ENCODE measurements at regions not wholly inside any gene's neighbourhood (a gene's known extent, or its start where the extent isn't known, plus 50 kb on each side); places are given as distances from the start of the nearest gene placed in this dataset.

DNA sequence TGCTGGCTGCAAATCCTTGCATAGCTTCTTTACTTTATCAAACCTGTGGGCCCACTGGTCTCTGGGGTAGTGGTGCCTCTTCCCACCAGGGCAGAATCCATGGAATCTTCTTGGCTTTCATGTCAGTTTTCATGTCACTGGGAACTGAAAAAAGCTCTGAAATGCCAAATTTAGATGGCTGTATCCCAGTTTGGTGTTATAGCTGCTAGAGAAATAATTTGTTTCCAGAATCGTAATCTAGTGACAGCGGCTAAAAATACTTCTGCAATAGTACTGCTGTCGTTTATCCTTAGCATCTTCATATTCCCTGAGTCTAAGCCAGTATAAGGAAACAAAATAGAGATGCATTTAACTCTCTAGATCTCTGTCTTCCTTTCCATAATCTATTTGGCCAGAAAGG is 983.4 kb upstream of the FAT3 start:
- no peak for DNase-seq (ENCODE audit: low spot score)

DNA sequence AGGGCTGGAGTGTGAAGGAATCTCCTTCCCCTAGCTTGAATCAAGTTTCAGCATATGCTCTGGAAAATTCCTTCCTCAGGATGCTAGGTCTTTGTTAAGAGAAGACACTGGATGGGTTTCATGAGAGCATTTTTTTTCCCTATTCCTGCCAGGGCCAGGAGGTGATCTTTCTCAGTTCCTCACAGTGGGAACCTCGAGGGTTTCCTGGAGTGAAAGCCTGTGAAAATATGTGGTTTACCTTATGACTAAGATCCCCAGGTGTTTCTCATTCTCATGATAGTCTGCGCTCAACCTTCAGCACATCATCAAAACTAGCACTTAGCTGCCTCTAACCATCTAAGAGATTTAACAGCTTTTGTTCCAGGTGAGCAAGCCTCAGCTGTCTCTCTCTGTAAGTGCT is 985.3 kb upstream of the FAT3 start:
- no peak for DNase-seq (ENCODE audit: low spot score)

DNA sequence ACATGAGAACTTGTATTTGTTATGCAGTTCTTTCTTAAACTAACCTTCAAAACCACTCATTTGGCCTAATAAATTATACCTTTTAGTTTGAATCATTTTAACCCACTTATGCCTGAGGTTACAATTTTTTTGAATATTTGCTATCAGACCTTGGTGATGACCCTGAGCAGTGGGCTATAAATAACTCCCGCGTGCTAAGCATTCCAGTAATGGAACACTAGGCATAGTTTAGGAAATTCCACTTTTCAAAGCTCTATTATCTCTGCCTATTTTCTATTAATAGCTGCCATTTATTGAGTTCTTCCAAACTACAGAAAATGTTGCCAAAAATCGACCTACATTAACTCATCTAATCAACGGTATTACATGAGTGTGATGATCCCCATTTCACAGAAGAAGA is 993.4 kb upstream of the FAT3 start:
- no peak for DNase-seq (ENCODE audit: low spot score)

DNA sequence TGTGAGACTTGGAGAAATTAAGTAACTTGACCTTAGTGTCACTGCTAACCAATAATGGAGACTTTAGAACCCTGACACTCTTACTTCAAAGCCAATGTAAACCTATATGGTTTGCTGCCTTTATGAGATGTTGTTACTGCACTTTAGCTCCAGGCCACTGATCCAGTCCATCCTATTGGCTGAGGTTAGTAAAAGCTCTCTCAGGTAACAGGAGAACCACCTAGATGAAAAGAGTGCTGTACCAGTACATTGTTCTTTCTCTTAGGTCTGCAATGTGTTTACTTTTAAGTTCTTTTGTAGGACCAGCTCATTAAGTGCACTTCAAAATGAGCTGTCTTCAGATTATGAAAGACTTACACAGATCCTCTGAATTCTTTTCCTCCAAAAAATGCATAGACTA is 994.0 kb upstream of the FAT3 start:
- DNase-seq (ENCODE audit: low spot score): no peak

DNA sequence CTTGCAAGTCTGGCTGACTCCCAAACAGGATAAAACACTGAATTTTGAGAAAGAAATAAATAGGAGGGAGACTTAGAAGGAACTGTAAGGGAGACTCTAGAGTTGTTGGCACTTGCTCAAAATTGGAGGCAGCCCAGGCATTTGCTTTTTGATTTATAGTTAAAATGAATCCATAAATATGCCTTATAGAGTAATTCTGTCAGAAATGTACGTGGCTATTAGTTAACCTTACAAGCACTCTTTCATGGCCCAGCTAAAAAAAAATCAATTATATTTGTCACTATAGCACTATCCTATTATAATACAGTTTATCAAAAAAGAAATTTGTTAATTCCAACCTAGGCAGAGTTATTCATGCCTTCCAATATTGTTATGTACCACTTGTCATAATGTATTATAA is 1000.0 kb upstream of the CHORDC1 start:
- DNase-seq (ENCODE audit: low spot score): no peak

DNA sequence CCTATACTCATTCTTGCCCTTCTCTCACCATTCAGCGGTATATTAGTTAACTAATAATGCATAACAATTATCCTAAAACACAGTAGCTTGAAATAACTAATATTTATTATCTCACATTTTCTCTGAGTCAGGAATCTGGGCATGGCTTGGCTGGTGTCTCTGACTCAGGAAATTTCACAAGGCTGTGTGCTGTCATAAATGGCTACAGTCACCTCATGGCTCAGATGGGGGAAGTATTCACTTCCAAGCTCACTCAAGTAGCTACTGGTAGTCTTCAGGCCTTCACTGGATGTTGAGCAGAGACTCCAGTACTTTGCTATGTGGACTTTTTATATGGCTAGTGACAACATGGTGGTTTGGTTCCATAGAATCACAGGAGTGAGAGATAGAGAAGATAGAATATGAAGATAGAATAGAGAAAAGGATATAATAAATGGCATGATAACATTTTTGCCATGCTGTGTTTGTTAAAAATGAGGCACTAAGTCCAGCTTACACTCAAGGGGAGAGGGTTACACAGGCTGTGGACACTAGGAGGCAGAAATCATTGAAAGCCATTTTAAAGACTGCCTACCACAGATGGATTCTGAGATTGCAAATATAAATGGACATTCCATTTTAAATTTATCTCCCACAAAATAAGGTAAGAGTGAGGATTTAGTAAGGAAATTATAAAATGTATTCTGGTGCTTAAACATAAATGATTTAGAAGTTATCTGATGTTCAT is 997.8 kb upstream of the CHORDC1 start:
- DNase-seq (ENCODE audit: low spot score): no peak

DNA sequence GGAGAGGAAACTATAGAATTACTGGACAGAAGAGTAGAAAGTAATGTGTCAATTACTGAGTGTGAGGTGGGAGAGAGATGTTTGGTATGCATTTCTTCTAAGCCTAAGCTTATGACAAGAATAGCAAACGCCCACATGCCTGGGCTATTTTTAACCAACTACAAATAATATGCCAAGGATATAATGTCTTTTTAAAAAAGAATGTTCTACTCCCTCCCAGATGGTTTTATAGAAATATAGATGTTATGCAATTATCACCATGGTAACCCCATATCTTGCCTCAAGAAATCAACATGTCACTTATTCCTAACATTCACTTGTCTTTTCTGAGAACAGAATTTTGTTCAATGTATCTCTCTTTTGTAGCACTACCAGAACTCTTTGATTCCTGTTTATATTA is 996.7 kb upstream of the CHORDC1 start:
- DNase-seq (ENCODE audit: low spot score): no peak

DNA sequence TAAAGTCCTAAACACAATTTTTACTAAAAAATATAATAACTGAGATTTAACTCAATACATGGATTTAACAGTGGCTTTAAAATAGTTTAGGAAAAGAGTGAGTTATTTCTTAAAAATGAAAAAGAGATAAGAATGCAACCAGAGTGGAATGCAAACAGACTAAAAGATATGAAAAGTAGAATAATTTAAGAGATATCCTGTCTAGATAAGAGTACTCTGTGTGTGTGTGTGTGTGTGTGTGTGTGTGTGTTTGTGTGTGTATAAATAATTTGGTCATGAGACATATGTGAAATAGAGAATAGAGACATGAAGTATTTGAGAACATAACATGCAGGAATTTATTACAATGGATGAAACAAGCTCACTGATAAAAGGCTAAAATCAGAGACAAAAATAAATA is 986.9 kb upstream of the CHORDC1 start:
- no peak for DNase-seq (ENCODE audit: low spot score)

DNA sequence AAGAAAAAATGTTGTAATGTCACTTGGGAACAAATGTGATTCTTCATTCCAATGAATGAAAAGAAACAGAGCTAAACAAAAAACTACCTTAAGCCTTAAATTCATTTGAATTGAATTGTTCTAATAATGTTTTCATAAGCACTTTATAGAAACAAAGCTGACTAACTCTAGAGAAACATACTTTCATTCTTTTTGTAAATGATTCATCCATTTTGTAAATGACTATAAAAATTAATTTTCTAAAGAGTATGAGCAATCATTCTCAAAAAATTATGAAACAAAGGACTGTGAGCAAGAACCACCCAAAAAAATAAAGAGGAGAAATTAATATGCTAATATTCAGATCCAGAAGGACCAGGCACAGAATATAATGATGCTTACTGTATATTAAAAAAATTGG is 986.5 kb upstream of the CHORDC1 start:
- DNase-seq (ENCODE audit: low spot score): no peak

DNA sequence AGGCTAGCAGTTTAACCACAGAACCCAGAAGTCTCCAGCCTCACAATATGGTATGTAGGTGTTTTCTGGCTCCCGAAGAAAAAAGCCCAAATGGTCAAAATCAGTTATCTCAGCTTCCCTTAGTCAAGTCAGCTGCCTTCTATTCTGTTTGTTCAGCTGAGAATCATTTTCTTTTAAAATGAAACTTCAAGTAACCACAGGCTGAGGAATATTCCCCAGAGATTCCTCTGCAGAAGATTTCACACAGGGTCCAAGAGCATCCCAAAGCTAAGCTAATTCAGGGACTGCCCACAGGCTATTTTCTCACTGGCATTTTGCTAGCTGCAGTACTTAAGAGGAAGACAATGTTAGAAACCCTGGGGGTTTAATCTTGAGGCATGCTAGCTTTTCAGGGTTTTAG is 977.0 kb upstream of the CHORDC1 start:
- DNase-seq (ENCODE audit: low spot score): no peak

DNA sequence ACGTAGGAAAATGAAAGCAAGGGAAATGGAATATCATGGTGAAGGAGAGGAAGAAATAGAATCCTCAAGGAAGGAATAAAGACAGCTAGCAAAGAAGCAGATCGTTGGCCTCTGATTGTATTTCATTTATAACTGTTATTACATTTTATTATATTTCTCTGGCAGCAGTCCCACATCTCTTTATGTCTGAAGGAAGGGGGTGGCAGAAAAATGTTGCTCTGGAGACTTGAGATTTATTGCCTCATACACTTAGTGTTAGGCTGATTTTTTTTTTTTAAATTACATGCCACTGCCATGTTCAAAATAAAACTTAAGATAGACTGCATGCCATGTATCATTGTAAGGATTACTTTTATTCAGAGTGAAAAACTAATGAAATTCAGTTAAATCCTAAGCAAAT is 971.7 kb upstream of the CHORDC1 start:
- no peak for DNase-seq (ENCODE audit: low spot score)

DNA sequence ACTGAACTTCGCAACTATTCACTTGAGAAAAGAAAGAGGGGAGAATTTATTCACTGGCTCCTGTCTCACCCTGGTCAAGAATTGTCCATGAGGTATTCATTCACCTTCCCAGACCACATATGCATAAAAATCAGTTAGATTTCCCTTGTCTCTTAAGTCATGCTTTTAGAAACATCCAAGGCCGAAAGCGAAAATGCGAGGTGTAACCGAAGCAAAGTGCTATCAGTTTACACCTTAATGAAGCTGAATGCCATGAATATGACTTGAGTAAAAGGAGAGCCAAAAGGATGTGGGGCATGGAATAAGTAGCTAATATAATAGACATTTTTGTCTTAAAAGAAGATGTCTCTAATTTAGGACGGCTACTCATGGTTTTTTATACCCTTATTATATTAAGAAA is 965.6 kb upstream of the CHORDC1 start:
- DNase-seq (ENCODE audit: low spot score): no peak

DNA sequence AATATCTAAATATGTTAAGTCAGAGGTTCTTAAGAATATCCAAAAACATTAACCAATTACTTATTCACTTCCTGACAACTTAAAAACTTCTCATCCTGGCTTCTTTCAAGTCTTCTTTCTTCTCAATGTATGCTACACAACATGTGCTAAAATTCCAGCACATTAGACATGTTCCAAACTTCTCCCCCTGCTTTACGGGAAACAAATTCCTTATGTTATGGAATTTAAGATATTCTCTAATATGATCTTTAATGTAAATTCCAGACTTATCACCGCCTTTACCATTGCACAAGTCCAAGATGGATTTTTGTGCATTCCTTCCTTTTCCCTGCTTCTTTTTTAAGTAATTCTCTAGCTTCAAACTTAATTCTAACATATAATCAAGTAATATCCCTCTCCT is 964.5 kb upstream of the CHORDC1 start:
- no peak for DNase-seq (ENCODE audit: low spot score)

DNA sequence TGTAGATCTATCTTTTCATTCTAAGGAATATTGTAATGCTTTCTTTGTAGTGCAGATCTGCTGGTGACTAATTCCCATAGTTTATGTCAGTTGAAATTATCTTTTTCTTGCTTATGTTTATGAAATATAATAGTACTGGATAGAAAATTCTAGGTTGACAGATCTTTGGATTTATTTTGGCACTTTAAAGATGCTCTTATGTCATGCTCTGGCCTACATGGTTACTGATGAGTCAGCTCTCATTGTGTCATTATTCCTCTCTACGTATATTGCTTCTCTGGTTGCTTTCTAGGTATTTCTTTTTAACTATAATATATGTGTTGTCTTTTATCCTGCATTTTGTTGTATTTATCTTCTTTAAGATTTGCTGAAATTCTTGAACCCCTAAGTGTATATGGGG is 955.5 kb upstream of the CHORDC1 start:
- no peak for DNase-seq (ENCODE audit: low spot score)

DNA sequence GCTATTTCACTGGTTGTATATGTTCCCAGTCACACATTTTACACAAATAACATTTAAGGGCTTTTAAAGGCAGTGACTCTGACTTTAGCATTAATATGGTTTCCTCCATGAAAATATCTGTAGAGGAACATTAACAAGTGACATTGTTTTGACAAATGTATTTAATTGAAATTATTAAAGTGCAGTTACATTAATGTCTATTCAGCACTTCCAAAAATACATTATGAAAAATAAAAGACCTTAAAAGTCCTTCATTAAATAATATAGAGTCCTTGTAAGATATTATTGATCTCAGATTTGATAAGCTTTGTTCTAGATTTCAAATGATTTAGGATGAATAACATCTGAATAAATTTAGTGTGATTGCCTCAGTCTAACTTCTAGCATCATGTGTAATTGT is 951.9 kb upstream of the CHORDC1 start:
- DNase-seq (ENCODE audit: low spot score): no peak

DNA sequence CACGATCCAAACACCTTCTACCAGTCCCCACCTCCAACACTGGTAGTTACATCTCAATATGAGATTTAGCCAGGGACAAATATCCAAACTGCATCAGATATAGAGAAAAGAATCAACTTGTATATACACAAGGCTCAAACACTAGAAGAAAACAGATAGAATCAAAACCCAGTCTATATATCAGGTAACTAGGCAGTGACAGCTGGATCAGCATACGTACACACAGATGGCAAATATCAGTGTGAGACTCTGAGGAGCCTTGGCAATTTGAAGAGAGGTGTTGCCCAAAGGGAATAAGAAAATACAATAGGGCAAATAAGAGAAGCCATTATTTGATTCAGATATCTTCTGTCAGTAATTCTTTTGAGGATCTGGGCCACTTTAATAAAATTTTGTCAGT is 951.3 kb upstream of the CHORDC1 start:
- no peak for DNase-seq (ENCODE audit: low spot score)

DNA sequence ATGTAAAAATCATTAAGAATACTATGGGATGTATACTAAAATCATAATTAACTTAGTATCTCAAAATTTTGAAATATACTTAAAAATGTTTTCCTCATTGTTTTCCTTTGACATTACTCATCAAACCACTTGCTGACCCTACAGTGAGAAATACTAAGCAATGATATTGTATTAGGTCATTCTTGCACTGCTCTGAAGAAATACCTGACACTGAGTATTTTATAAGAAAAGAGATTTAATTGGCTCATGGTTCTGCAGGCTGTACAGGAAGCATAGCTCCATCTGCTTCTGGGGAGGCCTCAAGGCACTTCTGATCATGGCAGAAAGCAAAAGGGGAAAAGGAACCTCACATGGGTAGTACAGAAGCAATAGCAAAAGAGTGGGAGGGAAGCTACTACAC is 950.9 kb upstream of the CHORDC1 start:
- DNase-seq (ENCODE audit: low spot score): no peak

DNA sequence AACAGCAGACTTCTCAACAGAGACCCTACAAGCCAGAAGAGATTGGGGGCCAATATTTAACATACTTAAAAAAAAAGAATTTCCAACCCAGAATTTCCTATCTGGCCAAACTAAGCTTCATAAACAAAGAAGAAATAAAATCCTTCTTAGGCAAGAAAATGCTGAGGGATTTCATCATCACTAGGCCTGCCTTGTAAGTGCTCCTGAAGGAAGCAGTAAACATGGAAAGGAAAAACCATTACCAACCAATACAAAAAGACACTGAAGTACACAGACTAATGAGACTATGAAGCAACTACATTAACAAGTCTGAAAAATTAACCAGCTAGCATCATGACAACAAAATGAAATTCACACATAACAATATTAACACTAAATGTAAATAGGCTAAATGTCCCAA is 947.9 kb upstream of the CHORDC1 start:
- DNase-seq (ENCODE audit: low spot score): no peak

DNA sequence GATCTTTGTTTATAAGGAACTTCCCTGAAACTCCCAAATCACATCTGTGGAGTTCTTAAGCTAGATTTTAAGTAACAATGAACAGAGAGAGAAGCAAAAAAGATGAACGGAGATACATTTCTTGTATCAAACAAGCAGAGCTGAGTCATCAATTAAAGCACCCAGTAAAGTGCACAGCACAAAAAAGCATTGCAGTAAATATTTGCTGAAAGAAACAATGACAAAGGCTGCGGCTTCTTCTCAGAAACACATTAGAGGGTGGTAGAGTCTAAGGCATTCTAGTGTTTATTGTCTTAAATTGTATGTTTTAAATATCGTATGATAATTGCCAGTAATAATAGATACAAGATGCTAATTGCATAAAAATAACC is 941.6 kb upstream of the CHORDC1 start:
- no peak for DNase-seq (ENCODE audit: low spot score)

DNA sequence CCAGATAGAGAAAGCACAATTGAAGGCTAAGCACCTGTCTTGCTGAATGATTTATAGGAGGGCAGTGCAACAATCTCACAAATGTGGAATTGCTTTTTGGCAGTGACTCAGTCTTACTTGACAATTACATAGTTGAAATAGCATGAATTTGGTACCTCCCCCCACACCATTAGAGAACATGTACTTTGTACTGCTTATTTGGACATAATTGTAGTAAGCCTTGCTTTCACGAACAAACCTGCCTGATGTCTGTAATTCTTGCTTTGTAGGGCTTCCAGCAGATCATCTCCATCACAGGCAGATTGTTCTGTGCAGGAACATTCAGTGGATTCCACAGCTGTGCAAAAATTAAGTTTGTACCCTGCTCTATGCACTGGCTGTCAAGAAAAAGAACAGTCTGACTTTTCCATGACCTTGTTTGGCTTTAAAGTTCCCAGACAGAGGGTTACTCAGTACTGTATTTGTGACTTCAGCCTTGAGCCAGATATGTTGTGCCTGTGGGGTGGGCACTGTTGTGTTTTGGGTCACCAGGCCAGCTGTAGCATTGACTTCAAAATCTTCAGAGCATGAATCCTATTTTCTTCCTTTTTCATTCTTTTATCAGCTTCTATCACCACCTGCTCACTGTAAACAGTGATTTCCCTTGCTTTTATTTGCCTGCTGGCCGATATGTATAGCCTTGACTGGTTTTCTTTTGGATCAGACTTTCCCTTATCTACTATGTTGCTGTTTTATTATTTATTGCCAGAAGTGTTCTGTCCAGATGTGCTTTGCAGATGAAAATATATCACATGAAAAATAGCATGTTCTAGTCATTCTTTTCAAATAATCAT is 941.0 kb upstream of the CHORDC1 start:
- DNase-seq (ENCODE audit: low spot score): no peak

DNA sequence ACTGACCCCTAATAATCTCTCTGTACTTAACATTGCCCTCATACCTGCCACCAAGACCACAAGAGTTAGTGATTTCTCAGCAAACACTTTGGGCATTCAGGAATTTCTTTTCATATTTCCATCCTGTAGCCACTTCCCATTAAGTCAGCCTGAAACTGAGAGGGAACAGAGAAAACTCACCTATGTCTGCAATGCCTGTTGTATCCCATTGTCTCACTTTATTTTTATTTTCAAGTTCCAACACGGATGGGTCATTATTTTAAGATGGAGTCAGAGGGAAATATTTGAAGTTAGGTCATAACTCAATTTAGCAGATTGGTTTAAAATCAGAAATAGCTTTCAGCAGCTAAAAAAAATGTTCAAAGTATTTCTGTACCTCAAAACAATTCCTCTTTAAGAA is 937.8 kb upstream of the CHORDC1 start:
- DNase-seq (ENCODE audit: low spot score): no peak

DNA sequence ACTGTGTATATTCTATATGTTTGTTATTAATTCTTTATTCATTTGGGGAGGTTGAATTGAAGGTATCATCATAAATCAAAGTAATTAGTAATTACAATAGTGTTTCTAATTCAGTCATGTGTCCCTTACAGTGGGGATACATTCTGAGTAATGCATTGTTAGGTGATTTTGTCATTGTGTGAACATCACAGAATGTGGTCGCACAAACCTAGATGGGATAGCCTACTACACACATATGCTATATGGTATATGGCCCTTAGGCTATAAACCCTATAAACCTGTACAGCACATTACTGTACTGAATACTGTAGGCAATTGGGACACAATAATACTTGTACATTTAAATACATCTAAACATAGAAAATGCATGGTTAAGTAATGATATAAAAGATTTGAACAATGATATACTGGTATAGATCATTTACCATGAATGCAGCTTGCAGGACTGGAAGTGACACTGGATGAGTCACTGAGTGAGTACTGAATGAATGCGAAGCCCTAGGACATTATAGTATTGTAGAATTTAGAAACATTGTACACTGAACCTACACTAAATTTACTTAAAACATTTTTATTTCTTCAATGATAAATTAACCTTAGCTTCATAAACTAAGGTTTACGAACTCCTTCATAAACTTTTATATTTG is 936.2 kb upstream of the CHORDC1 start:
- DNase-seq (ENCODE audit: low spot score): no peak

DNA sequence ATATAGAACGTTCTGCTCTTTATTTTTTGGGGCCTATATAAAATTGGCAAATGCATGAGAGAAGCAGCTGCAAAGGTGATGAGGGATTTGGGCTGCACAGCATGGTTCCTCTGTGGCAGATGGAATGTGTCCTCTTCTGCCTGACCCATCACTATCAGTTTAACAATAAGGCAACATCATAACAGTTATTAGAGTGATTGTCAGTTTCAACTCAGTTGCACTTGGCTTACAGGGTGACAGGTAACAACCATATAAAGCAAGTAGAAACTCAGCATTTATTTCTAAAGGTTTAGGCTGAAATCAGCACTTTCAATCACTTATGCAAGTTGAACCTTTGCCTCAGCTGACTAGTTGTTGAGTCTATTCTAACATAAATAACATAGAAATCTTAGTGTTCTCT is 935.4 kb upstream of the CHORDC1 start:
- DNase-seq (ENCODE audit: low spot score): no peak
